ENCODE measurements at regions not wholly inside any gene's neighbourhood (a gene's known extent, or its start where the extent isn't known, plus 50 kb on each side); places are given as distances from the start of the nearest gene placed in this dataset.

DNA sequence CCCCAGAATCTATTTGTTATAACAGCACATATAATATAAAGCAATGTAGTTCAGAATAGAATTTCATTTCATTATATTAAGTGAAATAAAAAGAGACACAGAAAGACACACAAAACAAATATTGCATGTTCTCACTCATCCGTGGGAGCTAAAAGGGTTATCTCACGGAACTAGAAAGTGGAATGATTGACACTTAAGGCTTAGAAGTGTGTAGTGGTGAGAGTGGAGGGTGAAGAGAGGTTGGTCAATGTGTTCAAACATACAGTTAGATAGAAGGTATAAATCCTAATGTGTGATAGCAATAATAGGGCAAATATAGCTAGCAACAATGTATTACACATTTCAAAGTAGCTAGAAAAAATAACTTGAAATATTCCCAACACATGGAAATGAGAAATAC is 1001.7 kb upstream of the TMPRSS15 start:
- WGBS, 2 experiments (ENCODE audit: low coverage in 1 of 2, low lambda C conversion rate in 2 of 2, missing lambda C conversion rate in 2 of 2), result 8 to 16% methylated on average over 2 of the region's 2 CpGs
- DNase-seq, result no peak
- in situ Hi-C loops (cut with MboI), result no loop called here

DNA sequence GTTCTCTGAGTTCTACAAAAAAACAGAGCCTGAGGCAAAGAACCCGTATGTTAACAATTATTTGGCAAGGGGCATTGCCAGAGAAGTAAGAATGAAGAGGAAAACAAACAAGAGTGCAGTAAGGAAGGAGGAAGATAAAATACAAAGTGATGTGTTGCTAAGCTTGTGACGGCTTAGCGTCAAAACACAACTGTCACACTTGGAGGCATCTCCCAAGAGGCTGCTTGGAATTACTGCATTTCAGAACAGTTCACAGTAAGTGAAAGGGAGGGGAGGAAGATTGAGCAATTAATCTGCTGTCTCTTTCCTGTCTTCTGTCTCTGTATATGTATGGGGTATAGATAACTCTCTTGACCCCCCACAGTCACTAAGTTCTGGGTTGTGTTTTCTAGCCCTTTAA is 1017.0 kb upstream of the TMPRSS15 start:
- H3K27ac ChIP-seq, result no peak overlapping the region
- no peaks in the 10 kb centered on the region for H3K27me3 ChIP-seq (replicated peaks; ENCODE audit: insufficient read depth)

More for the DNA sequence above, 1001.7 kb upstream of the TMPRSS15 start:
- Histone ChIP-seq H3K4me2 (ENCODE audit: unreplicated experiment) (no peak overlapping the region), H3K36me3 (ENCODE audit: low read depth) (no peaks in the 10 kb centered on the region), H3K27ac (no peak overlapping the region), H2AFZ (no peak overlapping the region), H3K4me3 (no peak overlapping the region), H3K27me3 (replicated peaks; ENCODE audit: insufficient read depth) (no peaks in the 10 kb centered on the region), H4K20me1 (ENCODE audit: insufficient read depth) (no peaks in the 10 kb centered on the region), H3K9me2 (ENCODE audit: insufficient read depth) (no peaks in the 10 kb centered on the region), H3K9me3 (ENCODE audit: low read depth) (peaks cover 3% of the 10 kb centered on the region), H3K9ac (no peak overlapping the region), H3F3A (ENCODE audit: insufficient read depth) (no peaks in the 10 kb centered on the region), H3K4me1 (ENCODE audit: insufficient read depth) (no peaks in the 10 kb centered on the region), H3K79me2 (ENCODE audit: insufficient read depth) (no peaks in the 10 kb centered on the region)
- no peak for TF ChIP-seq EZH2phosphoT487 (IDR thresholded peaks at IDR 0.05; ENCODE audit: insufficient read depth, low read depth)
- no peak for TF ChIP-seq EZH2 (IDR thresholded peaks at IDR 0.05; ENCODE audit: insufficient read depth, poor library complexity, severe bottlenecking)

DNA sequence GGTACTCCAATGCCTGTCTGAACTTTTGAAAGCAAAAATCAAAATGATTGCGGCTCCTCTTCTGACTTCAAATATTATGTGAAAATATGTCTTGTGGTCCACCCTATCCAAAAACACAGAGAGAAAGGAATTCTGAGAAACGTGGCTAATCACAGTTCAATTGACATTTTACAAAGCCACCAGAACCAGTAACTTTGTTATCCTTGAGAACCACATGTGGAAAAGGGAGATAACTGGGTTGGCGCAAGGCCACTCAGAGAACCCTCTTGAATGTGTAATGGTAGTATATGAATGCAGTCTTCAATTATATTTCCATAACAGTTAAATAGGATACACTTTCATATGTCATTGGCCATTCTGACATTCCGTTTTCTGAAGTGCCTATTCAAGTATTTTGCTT is 1030.0 kb upstream of the TMPRSS15 start:
- no peak overlapping the region for H3K4me2 ChIP-seq (ENCODE audit: unreplicated experiment)

More for the DNA sequence above, 1017.0 kb upstream of the TMPRSS15 start:
- Histone ChIP-seq H3K9me3 (ENCODE audit: low read depth) (no peaks in the 10 kb centered on the region), H2AFZ (no peak overlapping the region), H4K20me1 (ENCODE audit: insufficient read depth) (no peaks in the 10 kb centered on the region), H3K79me2 (ENCODE audit: insufficient read depth) (no peaks in the 10 kb centered on the region), H3K4me2 (ENCODE audit: unreplicated experiment) (no peak overlapping the region), H3K9ac (no peak overlapping the region), H3F3A (ENCODE audit: insufficient read depth) (no peaks in the 10 kb centered on the region), H3K9me2 (ENCODE audit: insufficient read depth) (no peaks in the 10 kb centered on the region), H3K4me1 (ENCODE audit: insufficient read depth) (no peaks in the 10 kb centered on the region), H3K4me3 (no peak overlapping the region), H3K36me3 (ENCODE audit: low read depth) (no peaks in the 10 kb centered on the region)
- no peak for DNase-seq
- TF ChIP-seq EZH2 (IDR thresholded peaks at IDR 0.05; ENCODE audit: insufficient read depth, poor library complexity, severe bottlenecking) (no peak), EZH2phosphoT487 (IDR thresholded peaks at IDR 0.05; ENCODE audit: insufficient read depth, low read depth) (no peak)
- in situ Hi-C loops (cut with MboI), result no loop called here
- 1 to 3% methylated on average over 3 of the region's 3 CpGs for WGBS, 2 experiments (ENCODE audit: low coverage in 1 of 2, low lambda C conversion rate in 2 of 2, missing lambda C conversion rate in 2 of 2)

DNA sequence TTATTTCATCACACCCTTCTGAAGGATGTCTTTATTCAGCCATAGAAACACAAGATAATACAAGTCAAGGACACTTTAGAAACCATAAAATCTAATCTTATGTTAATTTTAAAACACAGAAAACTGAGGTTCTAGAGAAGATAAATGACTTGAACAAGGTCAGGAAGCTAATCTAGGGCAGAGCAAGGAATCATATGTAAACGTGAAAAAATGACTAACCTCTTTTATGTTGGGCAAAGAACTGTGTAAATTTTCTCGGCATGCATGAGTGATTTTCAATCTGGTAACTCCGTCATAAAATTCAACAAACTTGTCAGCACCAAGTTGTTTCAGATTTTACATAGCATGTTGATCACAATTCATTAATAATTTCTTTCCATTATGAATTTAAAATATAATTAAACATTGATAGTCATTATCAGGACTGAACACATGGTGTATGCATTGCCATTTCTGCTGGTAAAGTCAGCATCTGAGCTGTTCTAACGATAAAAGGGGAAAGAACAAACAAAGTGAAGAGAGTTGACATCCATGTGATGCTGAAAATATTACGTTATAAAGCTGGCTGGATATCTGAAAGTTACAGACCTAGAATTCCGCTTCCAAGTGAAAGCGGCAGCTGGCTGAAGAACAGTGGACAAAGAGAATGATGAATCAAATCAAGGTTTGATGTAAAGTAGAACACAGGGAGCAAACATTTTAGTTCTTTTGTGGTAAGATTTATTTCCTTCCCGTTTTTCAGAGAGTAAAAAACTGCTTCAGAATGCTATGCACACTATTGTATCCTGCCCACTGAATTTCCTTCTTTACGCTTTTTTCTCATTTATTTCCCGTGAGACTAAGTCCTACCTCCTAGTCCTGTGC is 1037.4 kb upstream of the TMPRSS15 start:
- H3K9ac ChIP-seq, result no peak overlapping the region
- H3K4me2 ChIP-seq (ENCODE audit: unreplicated experiment), result no peak overlapping the region
- no peak overlapping the region for H3K27ac ChIP-seq
- H3K36me3 ChIP-seq (ENCODE audit: low read depth), result no peaks in the 10 kb centered on the region
- H3K79me2 ChIP-seq (ENCODE audit: insufficient read depth), result no peaks in the 10 kb centered on the region
- H3K9me3 ChIP-seq (ENCODE audit: low read depth), result peaks cover 4% of the 10 kb centered on the region
- no peak overlapping the region for H3K4me3 ChIP-seq
- no peaks in the 10 kb centered on the region for H3K9me2 ChIP-seq (ENCODE audit: insufficient read depth)
- no peaks in the 10 kb centered on the region for H3F3A ChIP-seq (ENCODE audit: insufficient read depth)
- no peak for TF ChIP-seq EZH2 (IDR thresholded peaks at IDR 0.05; ENCODE audit: insufficient read depth, poor library complexity, severe bottlenecking)
- no peak for TF ChIP-seq EZH2phosphoT487 (IDR thresholded peaks at IDR 0.05; ENCODE audit: insufficient read depth, low read depth)
- no peaks in the 10 kb centered on the region for H3K27me3 ChIP-seq (replicated peaks; ENCODE audit: insufficient read depth)
- WGBS, 2 experiments (ENCODE audit: low coverage in 1 of 2, low lambda C conversion rate in 2 of 2, missing lambda C conversion rate in 2 of 2), result 31 to 32% methylated on average over 10 of the region's 10 CpGs
- no peaks in the 10 kb centered on the region for H3K4me1 ChIP-seq (ENCODE audit: insufficient read depth)
- H2AFZ ChIP-seq, result no peak overlapping the region
- in situ Hi-C loops (cut with MboI), result no loop called here
- no peaks in the 10 kb centered on the region for H4K20me1 ChIP-seq (ENCODE audit: insufficient read depth)
- no peak for DNase-seq

More for the DNA sequence above, 1030.0 kb upstream of the TMPRSS15 start:
- H4K20me1 ChIP-seq (ENCODE audit: insufficient read depth), result no peaks in the 10 kb centered on the region
- in situ Hi-C loops (cut with MboI), result no loop called here
- H3K27me3 ChIP-seq (replicated peaks; ENCODE audit: insufficient read depth), result no peaks in the 10 kb centered on the region
- H3K4me1 ChIP-seq (ENCODE audit: insufficient read depth), result no peaks in the 10 kb centered on the region
- no peaks in the 10 kb centered on the region for H3K79me2 ChIP-seq (ENCODE audit: insufficient read depth)
- H3K9ac ChIP-seq, result no peak overlapping the region
- no peak for DNase-seq
- H3K27ac ChIP-seq, result no peak overlapping the region
- no peak overlapping the region for H3K4me3 ChIP-seq
- no peaks in the 10 kb centered on the region for H3K9me3 ChIP-seq (ENCODE audit: low read depth)
- H3F3A ChIP-seq (ENCODE audit: insufficient read depth), result no peaks in the 10 kb centered on the region
- no peaks in the 10 kb centered on the region for H3K9me2 ChIP-seq (ENCODE audit: insufficient read depth)
- no peak for TF ChIP-seq EZH2phosphoT487 (IDR thresholded peaks at IDR 0.05; ENCODE audit: insufficient read depth, low read depth)
- no peak for TF ChIP-seq EZH2 (IDR thresholded peaks at IDR 0.05; ENCODE audit: insufficient read depth, poor library complexity, severe bottlenecking)
- H2AFZ ChIP-seq, result no peak overlapping the region
- 7 to 8% methylated on average over 4 of the region's 4 CpGs for WGBS, 2 experiments (ENCODE audit: low coverage in 1 of 2, low lambda C conversion rate in 2 of 2, missing lambda C conversion rate in 2 of 2)
- H3K36me3 ChIP-seq (ENCODE audit: low read depth), result no peaks in the 10 kb centered on the region
